Hepatocyte (in vitro differentiated cells): ENCODE measurements at regions not wholly inside any gene's neighbourhood (a gene's known extent, or its start where the extent isn't known, plus 50 kb on each side); places are given as distances from the start of the nearest gene placed in this dataset.

Source experiments
- CTCF ChIP-seq: fragments of 200-600 bp; sonication (generic); IDR thresholded peaks from 2 replicates; pipeline ENCODE4 v1.5.1; 2016; ENCODE audit warnings: antibody characterized with exemption, mild to moderate bottlenecking; ENCODE audit not compliant: poor library complexity
- EZH2 ChIP-seq: fragments of 200-600 bp; sonication (generic); IDR thresholded peaks from 2 replicates; pipeline ENCODE4 v1.6.1; 2016; ENCODE audit warnings: antibody characterized with exemption, mild to moderate bottlenecking, borderline replicate concordance
- EZH2phosphoT487 ChIP-seq: fragments of 200-600 bp; sonication (generic); IDR thresholded peaks from one replicate; pipeline ENCODE4 v1.6.1; 2018; ENCODE audit warnings: antibody characterized with exemption, mild to moderate bottlenecking, low read depth, moderate library complexity; ENCODE audit not compliant: unreplicated experiment, severe bottlenecking

- TF ChIP-seq CTCF = no peak
- no peak for TF ChIP-seq EZH2
- TF ChIP-seq EZH2phosphoT487 = no peak
Measured at GRCh38 chr4:164648849-164649212, 105.1 kb upstream of the SMIM31 start.
